Nucleus accumbens (tissue), 56 donors: ENCODE measurements at regions not wholly inside any gene's neighbourhood (a gene's known extent, or its start where the extent isn't known, plus 50 kb on each side); places are given as distances from the start of the nearest gene placed in this dataset.

Experiments used
- DNase-seq, 56 donors: peaks; one replicate each; lab custom pipeline; 2025; lab: John Stamatoyannopoulos, UW

GRCh38 chrX:40201329-40201885 is 103.6 kb upstream of the BCOR start:
- DNase-seq = no peak

- DNase-seq = no peak
These were observed 101.9 kb upstream of the BCOR start for GRCh38 chrX:40199704-40200103.

- DNase-seq = no peak
These were observed 99.3 kb upstream of the BCOR start for GRCh38 chrX:40197071-40197470.

DNA sequence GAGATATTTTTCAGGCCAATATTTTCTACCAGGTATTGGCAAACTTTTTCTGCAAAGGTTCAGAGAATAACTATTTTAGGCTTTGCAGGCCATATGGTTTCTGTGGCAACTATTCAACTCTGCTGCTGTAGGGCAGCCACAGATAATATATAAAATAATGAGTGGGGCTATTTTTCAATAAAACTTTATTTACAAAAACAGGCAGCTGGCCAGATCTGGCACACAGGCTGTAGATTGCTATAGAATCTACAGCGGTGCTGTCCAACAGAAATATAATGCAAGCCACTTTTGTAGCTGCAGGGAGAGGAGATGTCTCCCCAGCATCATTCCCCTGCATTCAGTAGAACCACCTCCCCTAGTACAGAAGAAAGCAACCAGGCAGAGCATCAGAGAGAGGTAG is 97.6 kb upstream of the BCOR start:
- no peak for DNase-seq

DNA sequence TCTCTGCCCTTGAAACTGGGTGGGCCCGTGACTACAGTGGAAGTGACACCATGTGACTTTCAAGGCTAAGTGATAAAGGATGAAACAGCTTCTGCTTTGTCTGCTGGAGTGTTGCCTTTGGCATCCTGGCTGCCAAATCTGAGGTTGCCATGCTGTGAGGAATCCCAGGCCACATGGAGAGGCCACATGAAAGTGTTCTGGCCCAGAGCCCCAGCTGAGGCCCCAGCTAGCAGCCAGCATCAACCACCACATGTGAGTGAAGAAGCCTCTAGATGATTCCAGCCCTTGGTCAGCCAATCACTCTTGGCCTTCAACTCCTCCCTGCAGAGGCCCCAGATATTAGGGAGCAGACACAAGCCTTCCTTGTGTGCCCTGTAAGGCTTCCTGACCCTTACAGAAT is 94.4 kb upstream of the BCOR start:
- DNase-seq = no peak

GRCh38 chrX:40189637-40190036 is 91.9 kb upstream of the BCOR start:
- no peak for DNase-seq

DNA sequence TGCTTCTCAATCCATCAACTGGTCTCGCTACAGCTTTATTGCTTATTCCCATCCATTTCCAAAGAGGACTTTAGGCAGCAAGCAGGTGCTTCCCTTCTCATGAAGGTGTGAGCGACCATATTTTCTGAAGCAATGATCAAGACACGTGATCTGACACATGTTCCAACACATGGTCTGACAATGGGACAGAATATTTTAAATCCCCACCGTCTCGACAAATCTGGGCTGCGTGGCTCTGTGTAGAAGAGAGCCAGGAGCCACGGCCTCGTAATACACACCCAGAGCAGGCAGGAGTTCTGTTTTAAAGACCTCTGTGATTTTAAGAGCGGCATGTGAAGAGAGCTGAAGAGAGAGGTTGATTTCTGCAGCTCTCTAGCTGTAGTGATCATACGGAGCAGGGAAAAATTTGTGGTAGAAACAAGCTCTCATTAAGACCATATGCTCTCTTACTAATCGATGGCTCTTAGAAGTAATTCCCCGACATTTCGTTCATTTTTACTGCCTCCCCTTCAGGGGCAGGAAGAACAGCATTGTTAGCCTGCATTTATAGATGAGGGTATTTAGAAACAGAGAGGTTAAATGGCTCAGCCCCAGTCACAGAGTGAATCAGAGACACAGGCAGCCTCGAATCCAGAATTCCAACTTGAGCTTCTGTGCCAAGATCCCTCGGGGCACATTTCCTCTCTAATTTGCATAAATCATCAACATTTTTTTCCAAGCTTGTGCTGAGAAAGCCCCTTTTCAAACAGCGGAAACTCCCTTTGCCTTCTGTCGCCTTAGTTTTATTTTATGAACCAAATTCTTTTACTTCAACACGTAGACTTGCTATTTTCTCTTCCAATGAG is 91.0 kb upstream of the BCOR start:
- DNase-seq = no peak

DNA sequence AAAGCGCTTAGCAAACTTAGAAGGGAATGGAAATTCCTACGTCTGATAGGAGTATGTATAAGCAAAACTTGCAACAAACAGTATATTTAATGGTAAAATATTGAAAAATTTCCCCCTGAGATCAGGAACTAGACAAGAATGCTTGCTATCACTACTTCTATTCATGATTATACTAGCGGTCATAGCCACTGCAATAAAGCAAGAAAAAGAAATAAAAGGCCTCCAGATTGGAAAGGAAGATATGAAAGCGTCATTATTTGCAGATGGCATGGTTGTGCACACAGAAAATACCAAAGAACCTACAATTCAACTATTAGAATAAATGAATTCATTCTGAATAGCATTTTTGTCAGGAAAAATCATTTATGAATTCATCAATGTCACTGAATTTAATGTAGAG is 87.2 kb upstream of the BCOR start:
- DNase-seq = no peak

- no peak for DNase-seq
These were observed 84.9 kb upstream of the BCOR start for GRCh38 chrX:40182615-40183014.

- no peak for DNase-seq
These were observed 84.3 kb upstream of the BCOR start for GRCh38 chrX:40182095-40182494.

GRCh38 chrX:40179283-40179682 is 81.5 kb upstream of the BCOR start:
- DNase-seq = no peak

DNA sequence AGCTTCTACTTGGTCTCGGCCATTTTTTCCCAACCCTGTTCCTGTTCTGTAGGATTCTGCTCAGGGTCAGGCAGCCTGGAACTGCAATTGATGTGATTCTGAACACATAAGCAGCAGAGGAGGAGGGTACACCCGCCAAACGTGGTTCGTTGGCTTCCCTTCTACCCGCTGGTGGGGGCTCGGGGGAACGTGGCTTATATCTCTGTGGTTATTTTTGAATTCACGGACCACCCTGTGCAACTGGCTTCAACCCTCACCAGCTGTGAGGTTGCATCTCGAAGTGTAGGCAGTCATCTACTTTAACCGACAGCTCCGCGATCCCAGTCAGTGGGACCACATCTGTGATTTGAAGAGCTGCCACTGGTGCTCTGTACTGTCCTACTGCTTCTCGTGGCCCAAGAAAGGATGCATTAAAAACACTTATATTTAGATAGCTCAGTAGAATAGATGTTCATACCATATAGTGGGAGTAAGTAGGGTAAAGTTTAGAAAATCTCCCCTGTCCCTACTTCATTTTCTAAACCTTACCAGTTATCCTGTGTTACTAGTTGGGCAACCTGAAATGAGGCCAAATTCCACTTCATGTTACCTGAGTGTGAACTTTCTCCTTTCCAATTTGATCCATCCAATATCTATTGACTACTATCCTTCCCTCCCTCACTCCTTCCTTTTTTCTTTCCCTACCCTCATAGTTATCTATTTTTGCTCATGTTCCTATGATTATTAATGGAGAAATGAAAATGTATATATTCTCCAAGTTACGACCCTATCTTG is 80.4 kb upstream of the BCOR start:
- DNase-seq = no peak

GRCh38 chrX:40177489-40177888 is 79.7 kb upstream of the BCOR start:
- DNase-seq = no peak

GRCh38 chrX:40177117-40177430 is 79.3 kb upstream of the BCOR start:
- peak in 10 of 56 donors; percentile 2 to 54 (median 26) for DNase-seq

GRCh38 chrX:40176351-40177116 is 78.8 kb upstream of the BCOR start:
- DNase-seq = peak in 42 of 56 donors; percentile 0 to 77 (median 48)

DNA sequence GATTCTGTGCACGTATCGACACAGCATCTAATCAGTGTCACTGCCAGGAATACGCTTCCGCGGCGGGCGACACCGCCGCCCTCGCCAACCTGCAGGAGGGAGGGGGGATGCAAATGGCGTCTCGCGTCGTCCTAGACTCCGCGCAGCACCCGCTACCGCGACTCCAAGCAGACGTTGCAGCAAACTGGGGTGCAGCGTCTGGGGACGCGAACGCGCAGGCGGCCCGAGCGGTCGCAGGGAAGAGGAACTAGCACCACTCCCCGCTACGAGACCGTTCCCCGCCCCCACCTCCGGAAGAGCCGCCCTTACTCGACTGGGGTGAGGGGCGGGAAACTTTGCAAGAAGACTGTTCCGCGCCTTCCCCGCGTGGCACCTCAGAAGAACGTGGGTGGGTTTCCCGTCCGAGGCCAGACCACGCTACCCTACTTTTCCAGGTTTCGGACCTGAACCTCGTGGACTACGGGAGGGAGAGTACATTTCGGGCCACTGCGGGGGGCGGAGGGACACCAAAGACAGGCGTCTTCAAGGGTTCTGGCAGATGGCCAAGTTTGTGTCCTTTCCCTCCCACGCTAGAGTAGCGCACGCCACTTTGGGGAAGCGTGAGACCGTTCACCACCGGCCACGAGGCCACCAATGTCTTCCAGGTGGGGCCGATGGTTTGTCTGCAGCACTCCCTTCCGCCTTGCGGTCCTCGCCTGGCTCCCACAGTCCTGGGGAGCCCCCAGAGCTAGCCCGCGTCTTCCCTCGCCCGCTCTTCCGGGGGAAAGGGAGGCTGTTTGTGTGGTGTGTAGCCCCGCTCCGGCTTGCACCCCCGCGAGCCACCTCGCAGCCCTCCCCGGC is 78.0 kb upstream of the BCOR start:
- DNase-seq = peak in 46 of 56 donors; percentile 2 to 76 (median 51)

- DNase-seq = peak in 19 of 56 donors; percentile 10 to 57 (median 39)
These were observed 77.2 kb upstream of the BCOR start for GRCh38 chrX:40174854-40175510.

GRCh38 chrX:40174001-40174853 is 76.5 kb upstream of the BCOR start:
- peak in 17 of 56 donors; percentile 0 to 46 (median 13) for DNase-seq
